ENCODE measurements at regions not wholly inside any gene's neighbourhood (a gene's known extent, or its start where the extent isn't known, plus 50 kb on each side); places are given as distances from the start of the nearest gene placed in this dataset.

DNA sequence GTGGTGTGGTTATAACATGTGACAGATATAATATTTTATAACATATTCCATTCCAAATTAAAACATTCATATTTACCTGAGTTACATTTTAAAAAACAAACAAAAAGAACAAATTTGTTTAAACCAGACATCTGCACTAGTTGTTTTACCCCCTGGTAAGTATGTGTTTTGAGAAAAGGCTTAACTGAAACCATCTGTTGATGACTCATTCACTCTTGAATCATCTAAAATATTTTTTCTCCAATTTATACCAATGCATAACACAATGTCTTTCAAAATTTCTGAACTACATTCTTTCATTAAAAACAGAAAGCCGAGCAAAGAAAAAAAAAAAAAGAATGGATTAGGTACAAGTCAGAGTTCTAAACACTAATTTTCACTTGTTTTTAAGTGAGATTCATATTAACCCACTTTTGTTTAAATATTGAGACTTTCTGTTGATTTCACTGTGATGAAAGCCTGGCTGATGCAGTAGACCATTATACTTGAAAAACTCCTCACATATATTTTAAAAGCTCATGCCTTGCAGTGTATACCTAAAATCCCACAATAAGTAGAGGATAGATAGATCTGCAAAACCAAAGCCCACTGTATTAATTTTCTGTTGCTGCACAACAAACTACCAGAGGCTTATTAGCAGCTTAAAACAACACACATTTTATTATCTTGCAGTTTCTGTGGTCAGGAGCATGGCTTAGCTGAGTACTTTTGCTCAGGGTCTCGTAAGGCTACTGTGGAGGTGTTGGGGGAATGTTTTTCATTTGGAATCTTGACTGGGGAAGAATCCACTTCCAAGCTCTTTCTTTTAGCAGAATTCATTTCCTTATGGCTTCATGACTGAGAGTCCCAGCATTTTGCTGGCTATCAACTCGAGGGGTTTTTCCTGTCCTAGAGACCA, 221.5 kb downstream of the PCDH18 start:
- no peak for DNase-seq (ENCODE audit: low spot score)

- no peak for DNase-seq (ENCODE audit: low spot score)
Measured at GRCh38 chr4:137310166-137310565, 222.1 kb downstream of the PCDH18 start.

GRCh38 chr4:137309424-137309823, 222.9 kb downstream of the PCDH18 start:
- DNase-seq (ENCODE audit: low spot score): no peak

GRCh38 chr4:137307806-137308205, 224.5 kb downstream of the PCDH18 start:
- DNase-seq (ENCODE audit: low spot score): no peak

GRCh38 chr4:137300776-137301175, 231.5 kb downstream of the PCDH18 start:
- DNase-seq (ENCODE audit: low spot score): no peak

DNA sequence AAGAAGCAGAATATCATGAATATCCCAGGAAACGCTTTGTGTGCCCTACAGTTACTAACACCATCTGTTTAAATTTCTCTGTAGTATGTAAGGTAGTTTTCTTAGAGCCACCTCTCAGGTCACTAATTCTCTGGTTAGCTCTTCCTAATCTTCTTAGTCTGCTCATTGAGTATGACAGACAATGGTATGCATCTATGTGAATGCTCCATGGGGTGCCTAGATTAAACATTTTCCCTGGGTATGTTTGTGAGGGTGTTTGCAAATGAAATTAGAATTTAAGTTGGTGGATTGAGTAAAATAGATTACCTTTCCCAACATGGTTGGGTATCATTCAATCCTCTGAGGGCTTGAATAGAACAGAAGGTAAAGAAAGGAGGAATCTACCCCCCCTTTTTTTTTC, 233.0 kb downstream of the PCDH18 start:
- no peak for DNase-seq (ENCODE audit: low spot score)

DNA sequence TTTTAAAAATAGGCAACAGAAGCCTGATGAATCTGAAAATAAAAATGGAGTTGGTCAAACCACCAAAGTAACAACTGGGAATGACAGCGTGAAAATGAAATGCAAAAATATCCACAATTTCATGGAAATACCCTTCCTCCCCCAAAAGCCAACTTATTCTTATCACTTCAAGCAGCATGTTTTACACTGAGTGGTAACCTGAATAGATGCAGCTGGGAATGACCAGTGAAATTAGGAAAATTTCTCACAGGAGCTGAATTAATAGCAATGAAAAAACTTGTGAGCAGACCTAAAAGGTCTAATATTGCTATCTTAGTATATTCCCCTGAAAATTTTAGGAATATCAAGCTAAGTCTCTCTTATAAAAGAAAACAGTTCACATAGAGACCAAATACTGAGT, 239.0 kb downstream of the PCDH18 start:
- no peak for DNase-seq (ENCODE audit: low spot score)

DNA sequence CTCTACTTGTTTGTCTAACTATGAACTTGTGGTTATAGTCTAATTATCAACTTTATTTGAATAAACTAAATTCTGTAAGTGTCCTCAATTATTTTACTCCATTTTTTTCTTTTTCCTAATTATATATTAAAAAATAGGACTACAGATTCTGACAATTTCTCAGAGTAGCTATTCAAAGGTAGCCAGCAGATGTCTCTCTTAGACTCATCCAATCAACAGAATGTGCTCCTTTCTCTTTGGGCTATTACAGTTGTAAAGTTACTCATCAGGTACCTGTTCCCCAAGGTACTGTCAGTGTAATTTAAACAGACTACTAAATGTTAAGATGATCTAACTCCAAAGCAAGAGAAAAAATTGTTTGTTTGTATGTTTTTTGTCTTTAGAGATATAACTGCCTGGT, 248.6 kb downstream of the PCDH18 start:
- DNase-seq (ENCODE audit: low spot score): no peak

- DNase-seq (ENCODE audit: low spot score): no peak
Measured at GRCh38 chr4:137278431-137278830, 253.9 kb downstream of the PCDH18 start.

GRCh38 chr4:137274404-137274803, 257.9 kb downstream of the PCDH18 start:
- no peak for DNase-seq (ENCODE audit: low spot score)

GRCh38 chr4:137267024-137267423, 265.3 kb downstream of the PCDH18 start:
- DNase-seq (ENCODE audit: low spot score): no peak

DNA sequence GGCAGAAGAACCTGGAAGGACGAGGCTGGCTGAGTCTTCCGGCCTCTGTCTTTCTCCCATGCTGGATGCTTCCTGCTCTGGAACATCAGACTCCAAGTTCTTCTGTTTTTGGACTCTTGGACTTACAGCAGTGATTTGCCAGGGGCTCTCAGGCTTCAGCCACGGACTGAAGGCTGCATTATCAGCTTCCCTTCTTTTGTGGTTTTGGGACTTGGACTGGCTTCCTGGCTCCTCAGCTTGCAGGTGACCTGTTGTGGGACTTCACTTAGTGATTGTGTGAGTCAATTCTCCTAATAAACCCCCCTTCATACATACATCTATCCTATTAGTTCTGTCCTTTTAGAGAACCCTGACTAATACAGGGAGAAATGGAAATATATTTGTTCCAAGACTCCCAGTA, 265.8 kb downstream of the PCDH18 start:
- no peak for DNase-seq (ENCODE audit: low spot score)

DNA sequence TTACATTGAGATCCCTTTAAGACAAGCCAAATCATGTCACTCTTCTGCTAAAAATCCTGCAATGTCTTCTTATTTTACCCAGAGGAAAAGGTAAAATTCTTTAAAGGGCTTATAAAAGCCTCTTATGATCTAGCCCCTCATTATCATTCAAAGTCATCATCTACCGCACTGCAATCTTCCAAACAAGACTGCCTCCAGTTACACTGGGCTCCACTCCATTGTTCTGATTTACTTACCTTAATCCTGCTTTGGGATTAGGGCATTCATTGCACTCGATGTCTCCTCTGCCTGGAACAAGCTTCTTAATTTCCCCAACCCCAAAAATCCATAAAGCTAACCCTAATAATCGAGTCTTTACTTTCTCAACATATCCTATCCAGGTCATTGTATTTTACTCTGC, 269.1 kb downstream of the PCDH18 start:
- no peak for DNase-seq (ENCODE audit: low spot score)

GRCh38 chr4:137253949-137254348, 278.3 kb downstream of the PCDH18 start:
- no peak for DNase-seq (ENCODE audit: low spot score)

GRCh38 chr4:137249112-137249511, 283.2 kb downstream of the PCDH18 start:
- no peak for DNase-seq (ENCODE audit: low spot score)

DNA sequence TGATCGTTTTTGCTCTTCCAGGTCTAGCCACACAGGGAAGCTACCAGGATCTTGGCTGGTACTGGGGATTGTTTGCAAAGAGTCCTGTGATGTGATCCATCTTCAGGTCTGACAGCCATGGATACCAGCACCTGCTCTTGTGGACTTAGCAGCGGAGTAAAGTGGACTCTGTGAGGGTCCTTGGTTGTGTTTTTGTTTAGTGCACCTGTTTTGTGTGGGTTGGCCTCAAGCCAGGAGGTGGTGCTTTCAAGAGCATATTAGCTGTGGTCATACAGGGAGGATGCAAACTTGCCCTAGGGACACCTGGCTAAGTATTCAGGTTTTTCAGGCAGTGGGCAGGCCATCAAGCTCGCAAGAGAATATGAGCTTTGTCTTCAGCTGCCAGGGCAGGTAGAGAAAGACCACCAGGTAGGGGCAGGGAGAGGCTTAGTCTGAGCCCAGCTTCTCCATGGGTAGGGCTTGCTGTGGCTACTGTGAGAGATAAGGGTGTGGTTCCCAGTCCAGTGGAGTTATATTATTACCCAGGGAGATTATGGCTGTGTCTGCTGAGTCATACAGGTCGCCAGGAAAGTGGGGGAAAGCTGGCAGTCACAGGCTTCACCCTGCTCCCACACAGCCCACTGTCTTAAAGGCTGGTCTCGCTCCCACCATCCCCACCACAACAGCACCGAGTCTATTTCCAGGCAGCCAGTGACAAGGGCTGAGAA, 293.7 kb downstream of the PCDH18 start:
- no peak for DNase-seq (ENCODE audit: low spot score)

DNA sequence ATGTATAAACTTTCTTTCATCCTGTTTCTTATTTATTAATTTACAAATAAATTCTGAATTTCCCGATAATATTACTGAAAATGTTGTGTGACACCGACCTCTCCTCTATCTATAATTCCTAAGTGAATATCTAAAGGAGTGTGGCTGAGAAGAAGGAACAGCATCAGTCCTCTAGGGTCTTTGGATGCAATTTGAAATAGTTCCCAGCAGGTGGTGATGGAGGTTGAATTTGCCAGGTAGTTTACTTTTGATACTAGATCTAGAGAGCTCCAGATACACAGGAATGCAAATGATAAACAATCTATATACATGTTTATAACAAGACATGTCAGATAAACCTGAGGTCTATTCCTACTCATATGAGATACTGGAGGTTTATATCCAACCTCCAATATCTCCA, 305.4 kb downstream of the PCDH18 start:
- no peak for DNase-seq (ENCODE audit: low spot score)

DNA sequence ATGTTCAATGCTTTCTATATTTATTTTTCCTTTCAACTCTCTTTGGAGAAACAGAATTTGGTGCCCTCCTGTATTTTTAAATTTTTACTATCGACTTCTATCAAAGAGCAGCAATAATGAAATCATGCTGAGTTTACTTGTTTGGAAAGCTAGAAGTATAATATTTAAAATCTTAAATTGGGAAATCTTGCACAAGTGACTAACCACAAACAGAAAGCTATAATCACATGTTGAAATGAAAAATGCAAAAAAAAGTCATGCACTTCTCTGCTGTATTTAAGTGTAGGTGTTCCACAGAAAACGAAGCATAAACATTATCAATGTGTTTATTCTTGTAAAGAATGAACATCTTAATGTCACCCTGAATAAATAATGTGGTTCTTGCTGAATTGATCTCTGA, 306.1 kb downstream of the PCDH18 start:
- no peak for DNase-seq (ENCODE audit: low spot score)

DNA sequence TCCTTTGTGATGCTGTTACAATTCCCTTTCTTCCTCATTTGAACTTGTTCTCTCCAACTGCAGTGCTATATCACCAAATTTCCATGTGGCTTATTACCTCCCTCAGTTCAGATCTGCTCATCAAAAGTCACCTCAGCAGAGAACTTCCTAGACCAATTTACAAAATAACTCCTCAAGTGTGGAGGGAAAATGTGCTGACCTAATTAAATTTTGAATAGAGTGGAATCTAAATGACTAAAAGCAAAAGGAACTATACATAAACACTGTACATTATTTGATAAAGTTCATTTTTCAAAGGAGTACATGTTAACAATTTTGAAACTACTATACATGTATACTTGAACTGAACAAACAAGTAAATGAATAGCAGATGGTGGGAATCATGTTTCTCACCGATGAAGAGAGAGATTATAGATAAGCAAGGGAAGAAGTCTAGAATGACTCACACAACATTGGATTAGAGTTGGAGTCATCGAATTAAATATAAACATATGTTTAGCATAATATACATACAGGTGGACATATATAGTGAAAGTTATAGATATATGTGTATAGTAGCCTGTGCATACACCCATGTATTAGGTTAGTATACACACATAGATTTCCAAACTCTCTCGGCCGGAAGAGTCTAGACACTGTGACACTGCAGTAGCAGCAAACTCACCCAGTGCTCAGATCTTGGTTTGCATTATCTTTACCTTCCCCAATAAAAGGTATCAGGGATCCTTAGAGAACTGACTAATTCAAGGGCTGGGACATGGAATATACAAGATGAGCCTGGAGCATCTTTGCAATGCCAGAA, 318.7 kb downstream of the PCDH18 start:
- DNase-seq (ENCODE audit: low spot score): no peak

DNA sequence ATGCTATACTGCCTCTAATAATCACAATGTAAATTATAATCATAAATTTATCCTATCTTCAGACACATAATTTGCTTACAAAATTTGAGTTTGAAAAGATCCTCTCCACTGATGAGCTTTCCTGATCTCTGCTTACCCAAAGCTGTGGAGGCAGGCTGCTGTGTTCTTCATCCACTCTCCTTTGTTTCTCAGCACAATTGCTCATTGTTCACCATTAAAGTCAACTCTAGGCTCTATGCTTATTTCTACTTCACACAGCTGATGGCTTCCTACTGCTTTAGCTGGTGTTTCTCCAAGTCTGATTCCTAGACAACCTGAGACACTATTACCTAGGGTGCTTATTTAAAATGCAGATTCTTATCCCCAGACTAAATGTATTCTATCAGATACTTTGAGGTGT, 319.7 kb downstream of the PCDH18 start:
- no peak for DNase-seq (ENCODE audit: low spot score)

GRCh38 chr4:137209240-137209639, 323.1 kb downstream of the PCDH18 start:
- no peak for DNase-seq (ENCODE audit: low spot score)

- no peak for DNase-seq (ENCODE audit: low spot score)
Measured at GRCh38 chr4:137206781-137207180, 325.5 kb downstream of the PCDH18 start.

- DNase-seq (ENCODE audit: low spot score): no peak
Measured at GRCh38 chr4:137203601-137204000, 328.7 kb downstream of the PCDH18 start.
